HG03095 (cell line): ENCODE measurements at regions not wholly inside any gene's neighbourhood (a gene's known extent, or its start where the extent isn't known, plus 50 kb on each side); places are given as distances from the start of the nearest gene placed in this dataset.
"Not testable (repeated sequence)": the region's sequence is repeated elsewhere in the genome, so short reads cannot be mapped to it uniquely, and the experiment has no call there.

Experiments used
- ATAC-seq: cut with Tn5 transposase; IDR thresholded peaks from one replicate; pipeline ENCODE4 v1.9.1; 2021; ENCODE audit warnings: moderate library complexity; ENCODE audit not compliant: unreplicated experiment

- ATAC-seq, result no peak
Measured at GRCh38 chr20:1827510-1827973, 67.7 kb upstream of the SIRPA start.

GRCh38 chr20:1825938-1826445 is 69.2 kb upstream of the SIRPA start:
- ATAC-seq, result no peak

DNA sequence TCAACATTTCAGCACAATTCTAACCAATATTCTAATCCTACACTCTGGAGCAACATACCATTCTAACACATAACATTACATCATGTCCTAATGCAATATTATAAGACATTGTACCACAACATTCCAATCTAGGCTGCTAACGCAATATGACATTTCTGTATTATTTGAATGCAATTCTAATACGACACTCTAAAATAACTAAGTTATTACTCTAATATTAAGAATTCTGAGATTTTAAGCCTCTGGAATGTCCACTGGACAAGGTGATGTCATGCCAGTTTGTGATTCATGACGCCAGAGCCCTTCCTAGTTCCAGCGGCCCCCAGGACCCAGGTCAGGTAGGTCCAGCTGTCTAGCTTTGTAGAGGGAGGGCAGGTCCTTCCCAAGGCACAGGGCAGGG is 69.7 kb upstream of the SIRPA start:
- no peak for ATAC-seq

DNA sequence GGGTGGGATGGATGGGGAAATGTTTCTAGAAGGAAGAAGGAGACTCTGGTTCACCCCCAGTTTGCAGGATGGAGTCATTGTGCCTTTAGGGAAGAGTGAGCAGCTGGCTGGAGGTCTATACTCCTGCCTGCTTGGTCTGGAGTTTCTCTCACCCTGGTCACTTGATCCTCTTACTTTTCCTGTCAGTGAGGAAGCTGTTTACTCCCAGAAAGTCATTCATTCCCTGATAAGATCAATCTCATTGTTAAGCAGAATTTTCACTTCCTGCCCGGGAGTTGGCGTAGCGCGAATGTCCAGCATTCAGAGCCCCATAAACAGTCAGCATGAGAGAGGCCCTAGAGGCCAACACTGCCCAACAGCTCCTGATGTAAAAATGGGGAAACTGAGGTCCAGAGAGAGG is 70.4 kb upstream of the SIRPA start:
- ATAC-seq, result no peak

DNA sequence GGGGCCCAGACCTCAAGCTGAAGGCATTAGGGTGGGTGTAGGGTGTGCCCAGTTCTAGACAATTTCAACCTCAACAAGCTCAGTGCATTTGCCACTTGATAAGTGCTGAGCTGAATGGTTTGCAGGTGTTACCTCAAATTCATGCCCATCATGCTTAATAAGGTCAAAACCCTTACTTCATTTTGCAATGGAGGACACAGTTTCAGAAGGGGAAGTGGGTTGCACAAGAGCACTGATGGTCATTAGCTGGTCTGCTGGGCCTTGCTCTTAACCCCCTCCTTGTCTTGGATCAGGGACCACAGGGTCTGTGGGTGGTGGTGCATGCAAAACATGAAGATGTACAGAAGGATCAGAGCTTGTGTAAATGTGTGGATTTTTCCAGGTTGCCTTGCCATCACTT is 71.0 kb upstream of the SIRPA start:
- no peak for ATAC-seq

GRCh38 chr20:1823450-1823844 is 71.8 kb upstream of the SIRPA start:
- no peak for ATAC-seq

GRCh38 chr20:1822564-1823449 is 72.4 kb upstream of the SIRPA start:
- ATAC-seq, result no peak

DNA sequence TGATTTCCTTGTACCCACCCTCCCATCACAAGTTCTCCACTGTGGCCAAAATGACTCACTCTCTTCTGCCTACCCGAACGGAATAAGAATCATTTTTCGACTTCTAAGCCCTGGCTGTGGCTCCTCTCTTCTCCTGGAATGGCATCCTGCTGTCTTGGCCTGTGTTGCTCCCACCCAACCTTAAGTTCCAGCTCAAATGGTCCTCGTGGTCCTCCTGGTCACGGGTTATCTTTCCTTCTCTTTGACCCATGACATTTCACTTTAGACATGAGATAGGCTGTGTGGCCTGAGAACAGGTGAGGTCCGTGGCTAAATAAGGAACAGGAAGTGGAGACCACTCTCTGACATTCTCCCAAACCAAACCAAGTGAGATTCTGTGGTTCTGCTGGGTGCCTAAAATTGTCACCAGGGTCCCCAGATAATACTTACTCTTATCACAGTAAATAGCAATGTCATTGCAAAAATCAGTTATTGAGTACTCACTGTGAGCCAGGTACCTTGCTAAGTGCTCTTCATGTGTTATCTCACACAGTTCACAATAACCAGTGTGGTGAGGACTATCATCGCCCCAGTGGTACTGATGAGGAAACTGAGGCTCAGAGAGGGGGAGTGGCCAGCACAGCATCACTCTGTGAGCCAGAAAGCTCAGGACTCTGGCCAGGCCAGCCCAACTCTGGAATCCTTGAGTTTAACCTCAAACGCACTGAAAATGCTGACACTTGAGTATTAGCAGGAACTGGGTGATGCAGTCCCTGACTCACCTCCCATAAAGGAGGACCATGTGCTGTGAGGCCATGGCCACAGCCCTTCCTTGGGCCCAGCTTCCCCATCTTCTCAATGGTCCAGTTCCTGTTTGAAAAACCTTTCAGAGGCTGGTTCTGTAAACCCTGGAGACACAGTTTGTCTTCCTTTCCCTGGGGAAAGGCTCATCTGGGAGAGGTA is 74.8 kb upstream of the SIRPA start:
- no peak for ATAC-seq

- ATAC-seq, result no peak
Measured at GRCh38 chr20:1819311-1820137, 75.7 kb upstream of the SIRPA start.

DNA sequence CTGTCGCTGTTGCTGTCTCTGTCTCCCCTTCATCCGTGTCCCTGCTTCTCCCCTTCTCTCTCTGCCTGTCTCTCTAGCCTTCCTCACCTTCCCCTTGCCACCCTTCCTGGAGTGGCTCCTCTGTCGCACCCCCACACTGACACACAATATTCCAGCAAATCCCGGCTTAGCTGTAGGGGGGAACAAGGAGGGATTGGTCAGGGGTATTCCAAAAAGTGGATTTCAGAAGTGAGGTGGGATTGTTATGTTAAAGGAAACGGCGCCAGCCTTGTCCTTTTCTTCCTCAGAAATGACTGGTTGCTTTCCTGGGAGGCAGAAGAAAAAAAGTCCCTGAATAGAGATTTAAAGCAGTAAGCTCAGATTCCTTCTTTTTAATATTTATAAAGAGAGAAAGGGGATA is 76.3 kb upstream of the SIRPA start:
- no peak for ATAC-seq

GRCh38 chr20:1818247-1818840 is 76.9 kb upstream of the SIRPA start:
- no peak for ATAC-seq

DNA sequence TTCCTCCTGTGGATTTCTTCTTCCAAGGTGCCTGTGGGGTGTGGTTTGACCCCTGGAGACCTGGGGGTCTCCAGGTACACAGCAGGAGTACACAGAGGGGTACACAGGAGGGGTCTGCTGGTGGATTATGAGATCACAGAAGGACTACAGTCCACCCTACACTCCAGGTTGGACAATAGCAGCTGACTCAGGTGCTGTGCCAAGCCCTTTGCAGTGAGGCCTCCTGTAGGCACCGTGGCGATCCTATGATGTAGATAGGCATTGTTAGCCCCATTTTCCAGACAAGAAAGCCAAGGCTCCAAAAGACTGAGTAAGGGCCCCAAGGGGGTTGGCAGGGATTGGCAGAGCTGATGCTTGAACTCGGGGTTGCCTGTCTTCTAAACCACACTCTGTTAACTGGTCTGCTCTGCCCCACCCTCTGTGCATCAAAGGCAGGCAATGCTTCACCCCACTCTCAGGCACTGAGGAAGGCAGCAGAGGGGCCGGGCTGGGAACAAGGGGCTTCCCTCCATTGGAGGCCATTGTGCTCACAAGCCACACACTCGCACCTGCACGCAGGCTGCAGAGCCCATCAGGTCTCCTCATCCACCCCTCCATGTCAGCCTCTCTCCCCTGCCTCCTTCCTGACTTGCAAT is 77.5 kb upstream of the SIRPA start:
- no peak for ATAC-seq

DNA sequence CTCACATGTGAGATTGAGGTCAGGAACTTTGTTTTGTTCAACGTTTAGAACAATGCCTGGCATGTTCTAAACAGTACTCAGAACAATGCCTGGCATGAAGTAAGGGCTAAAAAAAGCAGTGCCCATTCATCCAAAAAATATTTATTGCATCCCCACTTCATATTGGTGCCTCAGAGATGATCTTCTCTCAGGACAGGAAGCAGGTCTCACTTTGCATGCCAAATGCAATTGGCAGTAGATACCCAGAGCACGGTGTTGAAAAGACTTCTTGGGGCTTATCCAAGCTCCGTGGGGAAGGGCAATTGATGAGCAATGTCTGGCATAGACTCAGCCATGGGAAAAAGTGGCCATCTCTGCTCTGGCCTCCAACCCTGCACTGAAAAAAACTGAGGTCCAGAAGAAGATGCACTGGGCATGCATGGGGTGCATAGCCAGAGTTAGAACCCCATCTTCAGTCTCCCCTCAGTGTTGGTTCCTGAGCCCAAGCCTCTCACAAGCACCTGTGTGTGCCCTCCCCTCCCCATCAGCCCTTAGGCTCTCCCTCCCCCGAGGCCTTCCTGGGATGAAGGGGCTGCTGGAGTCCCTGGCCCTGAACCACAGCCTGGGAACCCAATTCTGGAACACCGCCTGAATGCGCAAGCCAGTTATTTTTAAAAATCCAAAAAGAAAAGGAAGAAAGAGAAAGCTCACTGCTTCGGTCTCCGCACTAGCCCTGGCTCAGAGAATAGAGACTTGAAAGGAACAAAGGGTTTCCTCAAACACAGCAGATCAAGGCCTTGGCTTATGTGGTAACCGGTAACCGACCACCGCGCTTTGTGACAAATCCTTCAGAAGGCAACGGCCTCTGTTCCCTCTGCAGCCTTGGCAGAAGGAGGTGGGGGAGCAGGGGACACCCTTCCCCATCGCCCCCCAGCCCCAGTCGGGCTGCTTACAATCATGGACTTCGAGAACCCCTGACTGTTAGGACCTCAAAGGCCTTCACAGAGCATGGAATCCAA is 78.5 kb upstream of the SIRPA start:
- ATAC-seq, result no peak

- ATAC-seq, result no peak
Measured at GRCh38 chr20:1815502-1816085, 79.6 kb upstream of the SIRPA start.

DNA sequence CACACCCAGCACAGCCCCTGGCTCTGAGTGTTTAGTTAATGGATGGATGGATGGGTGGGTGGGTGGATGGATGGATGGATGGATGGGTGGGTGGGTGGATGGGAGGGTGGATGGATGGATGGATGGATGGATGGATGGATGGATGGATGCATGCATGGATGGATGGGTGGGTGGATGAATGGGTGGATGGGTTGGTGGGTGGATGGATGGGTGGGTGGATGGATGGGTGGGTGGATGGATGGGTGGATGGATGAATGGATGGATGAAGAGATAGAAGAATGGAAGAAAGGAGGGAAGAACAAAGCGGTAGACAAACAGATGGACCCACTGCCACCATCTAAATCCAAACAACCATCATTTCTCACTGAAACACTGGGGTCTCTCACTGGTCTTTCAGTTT is 80.3 kb upstream of the SIRPA start:
- not testable (repeated sequence) for ATAC-seq

DNA sequence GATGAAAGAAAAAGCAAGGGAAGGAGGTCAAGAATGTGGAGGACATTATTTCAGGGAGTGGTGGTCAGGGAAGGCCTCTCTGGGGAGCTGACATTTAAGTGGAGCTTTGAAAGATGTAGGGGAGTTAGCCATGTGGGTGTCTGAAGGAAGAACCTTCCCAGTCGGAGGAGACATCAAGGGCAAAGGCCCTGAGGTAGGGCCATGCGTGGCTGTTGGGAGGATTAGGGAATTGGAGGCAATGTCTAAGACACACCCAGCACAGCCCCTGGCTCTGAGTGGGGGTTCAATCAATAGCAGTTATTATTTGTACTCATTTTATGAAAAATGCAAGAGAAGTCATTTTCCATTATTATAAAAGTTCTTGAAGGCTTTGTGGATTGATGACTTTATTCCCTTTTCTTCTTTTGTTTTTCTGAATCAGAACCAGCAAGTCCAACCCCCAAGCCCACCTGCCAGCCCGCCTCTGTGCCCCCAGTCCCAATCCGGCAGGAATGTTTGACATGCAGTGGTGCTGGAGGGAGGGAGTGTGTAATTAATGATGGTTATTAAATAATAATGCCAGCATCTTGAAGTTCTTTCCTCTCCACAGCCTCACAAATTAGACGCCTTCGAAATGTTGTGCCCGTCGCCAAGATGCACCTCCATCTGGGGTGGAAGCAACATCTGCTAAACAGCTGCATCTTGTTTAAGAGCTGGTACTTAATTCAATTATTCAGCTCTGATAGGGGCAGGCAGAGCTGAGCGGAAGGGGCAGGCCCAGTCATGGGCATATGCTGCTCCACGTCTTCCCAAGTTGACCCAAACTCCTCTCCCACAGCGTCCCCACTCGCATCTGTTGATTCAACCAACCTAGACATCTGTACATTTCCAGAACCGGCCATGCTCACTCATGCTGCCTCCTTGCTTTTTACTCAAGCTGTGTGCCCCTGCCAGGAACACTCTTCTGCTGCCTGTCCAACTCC is 81.3 kb upstream of the SIRPA start:
- ATAC-seq, result no peak

- ATAC-seq, result no peak
Measured at GRCh38 chr20:1813101-1813529, 82.1 kb upstream of the SIRPA start.
